ENCODE measurements at regions not wholly inside any gene's neighbourhood (a gene's known extent, or its start where the extent isn't known, plus 50 kb on each side); places are given as distances from the start of the nearest gene placed in this dataset.

DNA sequence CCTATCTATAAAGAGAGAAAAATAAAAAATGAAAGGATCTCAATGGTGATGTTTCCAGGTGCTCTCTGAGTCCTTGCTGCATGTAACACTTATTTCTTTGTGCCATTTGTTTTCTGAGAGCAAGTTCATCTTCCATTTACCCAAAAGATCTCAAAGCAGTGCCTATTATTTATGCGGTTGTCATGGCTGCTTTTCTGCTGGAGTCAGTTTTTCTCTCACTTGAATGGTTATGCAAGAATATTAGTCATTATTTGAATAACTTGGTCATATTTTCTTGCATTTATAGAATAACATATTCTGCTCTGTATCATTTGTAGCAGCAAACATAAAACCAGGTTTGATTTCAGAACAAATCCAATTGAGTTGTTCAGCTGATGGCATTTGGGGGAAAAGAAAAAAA is 141.8 kb upstream of the G2E3 start:
- H4K20me1 ChIP-seq (ENCODE audit: insufficient read depth, low read length) = no peaks in the 10 kb centered on the region
- H2AFZ ChIP-seq (ENCODE audit: low read depth, low read length) = no peak overlapping the region
- no peak overlapping the region for H3K4me3 ChIP-seq (ENCODE audit: low read length)
- H3K9ac ChIP-seq (ENCODE audit: low read length) = no peak overlapping the region
- no peak overlapping the region for H3K27ac ChIP-seq (ENCODE audit: low read length)
- TF ChIP-seq, protein P1, sequence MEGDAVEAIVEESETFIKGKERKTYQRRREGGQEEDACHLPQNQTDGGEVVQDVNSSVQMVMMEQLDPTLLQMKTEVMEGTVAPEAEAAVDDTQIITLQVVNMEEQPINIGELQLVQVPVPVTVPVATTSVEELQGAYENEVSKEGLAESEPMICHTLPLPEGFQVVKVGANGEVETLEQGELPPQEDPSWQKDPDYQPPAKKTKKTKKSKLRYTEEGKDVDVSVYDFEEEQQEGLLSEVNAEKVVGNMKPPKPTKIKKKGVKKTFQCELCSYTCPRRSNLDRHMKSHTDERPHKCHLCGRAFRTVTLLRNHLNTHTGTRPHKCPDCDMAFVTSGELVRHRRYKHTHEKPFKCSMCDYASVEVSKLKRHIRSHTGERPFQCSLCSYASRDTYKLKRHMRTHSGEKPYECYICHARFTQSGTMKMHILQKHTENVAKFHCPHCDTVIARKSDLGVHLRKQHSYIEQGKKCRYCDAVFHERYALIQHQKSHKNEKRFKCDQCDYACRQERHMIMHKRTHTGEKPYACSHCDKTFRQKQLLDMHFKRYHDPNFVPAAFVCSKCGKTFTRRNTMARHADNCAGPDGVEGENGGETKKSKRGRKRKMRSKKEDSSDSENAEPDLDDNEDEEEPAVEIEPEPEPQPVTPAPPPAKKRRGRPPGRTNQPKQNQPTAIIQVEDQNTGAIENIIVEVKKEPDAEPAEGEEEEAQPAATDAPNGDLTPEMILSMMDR (IDR thresholded peaks at IDR 0.05; ENCODE audit: low read depth, low read length) = no peak
- TF ChIP-seq EZH2phosphoT487 (IDR thresholded peaks at IDR 0.05; ENCODE audit: low read depth) = no peak
- no peaks in the 10 kb centered on the region for H3K9me3 ChIP-seq (ENCODE audit: insufficient read depth, low read length)
- H3K4me2 ChIP-seq (ENCODE audit: low read length) = no peak overlapping the region
- H3K79me2 ChIP-seq (ENCODE audit: low read length) = no peaks in the 10 kb centered on the region
- H3K27me3 ChIP-seq (ENCODE audit: low read depth, low read length) = no peaks in the 10 kb centered on the region
- no peaks in the 10 kb centered on the region for H3K36me3 ChIP-seq (replicated peaks; ENCODE audit: low read depth, low read length)
- H3K4me1 ChIP-seq (ENCODE audit: low read length) = no peaks in the 10 kb centered on the region

DNA sequence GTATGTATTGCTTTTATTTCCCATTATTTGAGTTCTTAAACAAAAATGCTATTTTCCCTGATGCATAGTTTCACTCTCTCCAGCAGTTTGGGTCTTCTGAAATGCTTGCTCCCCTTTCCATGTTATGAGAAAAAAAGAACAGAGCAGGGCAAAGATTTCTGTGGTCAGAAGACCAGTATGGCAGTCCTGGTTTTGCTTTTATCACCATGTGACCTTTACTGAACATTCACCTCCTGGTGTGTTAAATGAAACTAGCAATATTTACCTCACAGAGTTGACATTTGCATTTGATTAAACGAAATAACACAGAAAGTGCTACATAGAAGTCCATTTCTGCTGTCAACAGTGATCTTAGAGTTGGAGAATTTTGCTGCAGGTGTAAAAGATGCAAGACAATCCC is 141.0 kb upstream of the G2E3 start:
- Histone ChIP-seq H2AFZ (ENCODE audit: low read depth, low read length) (no peak overlapping the region), H3K27me3 (ENCODE audit: low read depth, low read length) (no peaks in the 10 kb centered on the region), H3K36me3 (replicated peaks; ENCODE audit: low read depth, low read length) (no peaks in the 10 kb centered on the region), H3K4me3 (ENCODE audit: low read length) (no peak overlapping the region), H3K9me3 (ENCODE audit: insufficient read depth, low read length) (no peaks in the 10 kb centered on the region), H4K20me1 (ENCODE audit: insufficient read depth, low read length) (no peaks in the 10 kb centered on the region), H3K79me2 (ENCODE audit: low read length) (no peaks in the 10 kb centered on the region), H3K4me1 (ENCODE audit: low read length) (no peaks in the 10 kb centered on the region), H3K27ac (ENCODE audit: low read length) (no peak overlapping the region), H3K4me2 (ENCODE audit: low read length) (no peak overlapping the region), H3K9ac (ENCODE audit: low read length) (no peak overlapping the region)
- no peak for TF ChIP-seq EZH2phosphoT487 (IDR thresholded peaks at IDR 0.05; ENCODE audit: low read depth)
- TF ChIP-seq, protein P1 (IDR thresholded peaks at IDR 0.05; ENCODE audit: low read depth, low read length) = no peak

DNA sequence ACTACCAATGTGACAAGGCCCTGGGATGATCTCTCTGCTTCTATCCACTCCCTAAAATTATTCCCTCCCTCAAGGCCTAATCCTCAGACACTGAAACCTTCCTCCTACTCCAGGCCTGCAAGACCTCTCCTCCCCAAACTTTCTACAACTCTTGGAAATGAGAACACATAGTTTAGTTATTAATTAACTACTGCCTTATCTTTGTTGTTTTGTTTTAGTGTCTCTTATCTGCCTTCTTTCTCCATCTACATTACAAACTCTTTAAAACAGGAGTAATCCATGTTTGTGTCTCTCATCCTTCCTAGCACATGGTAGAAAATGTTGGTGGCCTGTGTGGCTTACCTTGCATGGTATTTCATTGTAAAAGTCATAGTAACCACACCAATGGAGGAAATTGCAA is 139.9 kb upstream of the G2E3 start:
- H2AFZ ChIP-seq (ENCODE audit: low read depth, low read length) = no peak overlapping the region
- no peaks in the 10 kb centered on the region for H3K79me2 ChIP-seq (ENCODE audit: low read length)
- H3K27ac ChIP-seq (ENCODE audit: low read length) = no peak overlapping the region
- no peak overlapping the region for H3K4me2 ChIP-seq (ENCODE audit: low read length)
- H4K20me1 ChIP-seq (ENCODE audit: insufficient read depth, low read length) = no peaks in the 10 kb centered on the region
- no peak overlapping the region for H3K4me3 ChIP-seq (ENCODE audit: low read length)
- no peaks in the 10 kb centered on the region for H3K36me3 ChIP-seq (replicated peaks; ENCODE audit: low read depth, low read length)
- TF ChIP-seq, protein P1 (IDR thresholded peaks at IDR 0.05; ENCODE audit: low read depth, low read length) = no peak
- no peak for TF ChIP-seq EZH2phosphoT487 (IDR thresholded peaks at IDR 0.05; ENCODE audit: low read depth)
- no peaks in the 10 kb centered on the region for H3K4me1 ChIP-seq (ENCODE audit: low read length)
- no peaks in the 10 kb centered on the region for H3K27me3 ChIP-seq (ENCODE audit: low read depth, low read length)
- no peaks in the 10 kb centered on the region for H3K9me3 ChIP-seq (ENCODE audit: insufficient read depth, low read length)
- H3K9ac ChIP-seq (ENCODE audit: low read length) = no peak overlapping the region

DNA sequence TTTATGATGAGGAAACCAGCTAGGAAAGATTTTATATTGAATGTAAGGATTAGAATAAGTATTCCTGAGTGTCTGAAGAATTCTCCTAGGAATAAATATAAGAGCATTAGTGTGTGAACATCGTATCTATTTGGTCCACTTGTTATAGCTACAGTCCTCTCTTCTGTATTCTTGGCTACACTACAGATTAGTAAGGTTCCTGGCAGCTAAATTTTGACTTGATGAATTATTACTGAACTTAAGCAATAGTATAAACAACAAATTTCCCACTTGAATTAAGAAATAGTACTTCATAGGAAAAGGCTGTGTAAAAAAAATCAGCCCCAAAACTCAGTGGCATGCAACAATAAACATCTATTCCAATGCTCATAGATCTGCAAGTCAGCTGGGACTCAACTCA is 138.4 kb upstream of the G2E3 start:
- H3K79me2 ChIP-seq (ENCODE audit: low read length) = no peaks in the 10 kb centered on the region
- H3K27ac ChIP-seq (ENCODE audit: low read length) = no peak overlapping the region
- TF ChIP-seq, protein P1 (IDR thresholded peaks at IDR 0.05; ENCODE audit: low read depth, low read length) = no peak
- no peak for TF ChIP-seq EZH2phosphoT487 (IDR thresholded peaks at IDR 0.05; ENCODE audit: low read depth)
- no peaks in the 10 kb centered on the region for H4K20me1 ChIP-seq (ENCODE audit: insufficient read depth, low read length)
- no peaks in the 10 kb centered on the region for H3K4me1 ChIP-seq (ENCODE audit: low read length)
- no peak overlapping the region for H3K4me2 ChIP-seq (ENCODE audit: low read length)
- H3K4me3 ChIP-seq (ENCODE audit: low read length) = no peak overlapping the region
- no peak overlapping the region for H2AFZ ChIP-seq (ENCODE audit: low read depth, low read length)
- no peaks in the 10 kb centered on the region for H3K9me3 ChIP-seq (ENCODE audit: insufficient read depth, low read length)
- no peaks in the 10 kb centered on the region for H3K27me3 ChIP-seq (ENCODE audit: low read depth, low read length)
- H3K36me3 ChIP-seq (replicated peaks; ENCODE audit: low read depth, low read length) = no peaks in the 10 kb centered on the region
- H3K9ac ChIP-seq (ENCODE audit: low read length) = no peak overlapping the region

Measured in OCI-LY3 (cell line).